T47D (cell line): ENCODE measurements at regions not wholly inside any gene's neighbourhood (a gene's known extent, or its start where the extent isn't known, plus 50 kb on each side); places are given as distances from the start of the nearest gene placed in this dataset.

Source experiments
- DNase-seq, 2 experiments: peaks; one replicate each; pipeline versions ENCODE4 v3.0.0 to v3.0.0-alpha.2; 2011 to 2012; ENCODE audit warnings: low read depth in 1 of 2, low spot score in 1 of 2
- JUND ChIP-seq: IDR thresholded peaks from 2 replicates; pipeline ENCODE4 v1.6.1; 2012; ENCODE audit warnings: low read depth
- in situ Hi-C: cut with HindIII; loops from 2 replicates; pipeline ENCODE4 v1.10.0; 2016; ENCODE audit warnings: low sequenced_read_pairs, low pct_unique_long_range_greater_than_20kb

DNA sequence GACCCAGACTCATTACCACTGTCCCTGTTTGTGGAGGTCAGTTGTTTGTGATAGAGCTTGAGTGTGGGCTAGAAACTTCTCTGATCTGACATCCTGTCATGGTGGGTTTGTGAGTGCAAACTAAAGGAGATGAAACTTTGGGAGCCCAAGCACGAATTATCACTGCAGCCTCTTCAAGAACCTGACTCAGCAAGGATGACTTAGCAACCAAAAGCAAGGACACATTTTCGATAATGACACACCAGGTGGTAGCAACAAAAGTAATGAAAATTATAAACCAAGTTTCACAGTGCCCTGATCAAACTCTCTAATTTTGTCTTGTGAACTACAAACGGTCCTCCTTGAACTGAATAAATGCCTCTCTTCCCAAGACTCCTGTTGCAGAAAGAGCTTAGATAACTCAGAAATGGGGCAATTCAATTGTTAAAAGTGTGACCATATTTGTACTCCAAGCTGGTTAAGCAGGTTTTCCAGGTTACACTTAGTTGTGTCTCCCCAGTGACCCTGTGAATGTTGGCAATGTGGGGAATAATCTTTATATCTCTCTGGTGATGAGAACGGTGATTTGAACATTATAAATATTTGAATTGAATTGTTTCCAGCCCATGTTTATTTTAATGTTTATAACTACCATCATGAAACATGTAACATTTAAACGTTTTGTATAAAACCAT lies 52.6 kb upstream of the ATP8A1 start:
- in situ Hi-C loops: no loop called here
- TF ChIP-seq JUND: peak; percentile 65
- DNase-seq: peak in 1 of 2 experiments; percentile 81

DNA sequence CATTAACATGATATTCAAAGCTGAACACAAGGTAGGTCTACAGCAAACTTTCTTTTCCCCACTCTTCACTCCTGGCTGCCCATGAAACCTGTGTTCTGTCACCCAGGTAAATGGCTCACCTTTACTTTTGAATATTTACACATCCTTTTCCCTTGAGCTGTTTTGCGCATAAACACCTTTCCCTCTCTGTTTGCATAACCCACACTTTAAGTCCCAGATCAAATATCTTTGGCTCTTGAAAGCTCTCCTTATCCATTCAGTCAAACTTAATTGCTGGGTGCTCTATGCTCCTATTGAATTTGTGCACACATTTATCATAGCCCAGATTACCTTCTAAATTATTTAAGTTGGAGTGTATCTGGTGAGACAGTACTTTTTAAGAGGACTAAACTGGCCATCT lies 51.7 kb upstream of the ATP8A1 start:
- in situ Hi-C loops: no loop called here
- DNase-seq: peak; percentile 3 to 67
- TF ChIP-seq JUND: 0 out of 2 replicates have a peak, but pooled peaks have one; percentile 11
